Psoas muscle (tissue), 7 donors: ENCODE measurements at regions not wholly inside any gene's neighbourhood (a gene's known extent, or its start where the extent isn't known, plus 50 kb on each side); places are given as distances from the start of the nearest gene placed in this dataset.

Source experiments
- ATAC-seq, 4 donors: fragments of 200-7000 bp; cut with Tn5 transposase; one replicate each; pipeline ENCODE4 v1.9.1; 2020; ENCODE audit warnings: moderate library complexity in 3 of 4, mild to moderate bottlenecking in 2 of 4
- DNase-seq, 2 donors: peaks; one replicate each; pipeline ENCODE4 v3.0.0-alpha.2; 2020
- H3K27ac ChIP-seq: fragments of 200-600 bp; one replicate; pipeline ENCODE4 v1.8.0; 2022
- H3K27me3 ChIP-seq, 3 donors: fragments of 200-600 bp in 1 of 3; one replicate each; pipeline versions ENCODE4 v1.6.1 to v1.8.0; 2013 to 2022; ENCODE audit warnings: low read length in 2 of 3, mild to moderate bottlenecking in 2 of 3, moderate library complexity in 1 of 3; ENCODE audit not compliant: insufficient read depth in 3 of 3
- H3K36me3 ChIP-seq, 2 donors: fragments of 200-600 bp in 1 of 2; one replicate each; pipeline versions ENCODE4 v1.6.1 to v1.8.0; 2013 to 2022; ENCODE audit warnings: low read depth in 1 of 2, mild to moderate bottlenecking in 1 of 2, moderate library complexity in 1 of 2; ENCODE audit not compliant: insufficient read depth in 1 of 2
- H3K4me1 ChIP-seq: fragments of 200-600 bp; one replicate; pipeline ENCODE4 v1.8.0; 2022
- H3K4me3 ChIP-seq: fragments of 200-600 bp; one replicate; pipeline ENCODE4 v1.8.0; 2022; ENCODE audit warnings: mild to moderate bottlenecking
- H3K9me3 ChIP-seq: fragments of 200-600 bp; one replicate; pipeline ENCODE4 v1.8.0; 2022
- CTCF ChIP-seq: fragments of 200-600 bp; IDR thresholded peaks from one replicate; pipeline ENCODE4 v1.8.0; 2022; ENCODE audit warnings: antibody characterized with exemption
- WGBS, 3 donors: extraction: QIAGEN DNeasy Blood & Tissue Kit; methylation state at CpG; one replicate each; pipeline versions ENCODE4 v1.1.6 to v1.1.7; 2013; 5-methylcytosine and 5-hydroxymethylcytosine counted together
- intact Hi-C, 2 donors: fragments of 100-400 bp; cut with DNase I; formaldehyde crosslinking; loops; one replicate each; pipeline versions ENCODE4 v1.11.0 to v1.14.2; 2022
- donor health status: healthy with polysubstance abuse.
- donor health status: DM: no; HTN: no; CAD: no; lungs with moderate emphysema.
- donor health status: Bipolar disorder and iron deficiency.
- donor health status: healthy.
- donor health status: DM: yes; HTN: yes; CAD: no.
- donor health status: DM: no; HTN: no; CAD: no.
- donor health status: DM: yes; HTN: yes; CAD: no.

GRCh38 chr12:94832780-94833681 lies 170.5 kb downstream of the NDUFA12 start:
- no peak overlapping the region for H3K27ac ChIP-seq
- peaks cover 11% of the 10 kb centered on the region for H3K4me1 ChIP-seq
- no peaks in the 10 kb centered on the region for H3K27me3 ChIP-seq
- no peak overlapping the region for H3K4me3 ChIP-seq
- no peak for TF ChIP-seq CTCF
- 43 to 58% (median 46%) methylated on average over 15 of the region's 15 CpGs for WGBS, 3 donors
- H3K36me3 ChIP-seq: no peaks in the 10 kb centered on the region
- peak in 1 of 4 donors; percentile 73 for ATAC-seq
- intact Hi-C loops: no loop called here
- peak in 1 of 2 donors; percentile 66 for DNase-seq
- H3K9me3 ChIP-seq: no peaks in the 10 kb centered on the region

- TF ChIP-seq CTCF: no peak
- H3K36me3 ChIP-seq: no peaks in the 10 kb centered on the region
- H3K27ac ChIP-seq: no peak overlapping the region
- 92 to 96% (median 92%) methylated on average over 3 of the region's 3 CpGs for WGBS, 3 donors
- H3K4me3 ChIP-seq: no peak overlapping the region
- intact Hi-C loops: no loop called here
- DNase-seq: no peak
- no peaks in the 10 kb centered on the region for H3K27me3 ChIP-seq
- no peak for ATAC-seq
- H3K4me1 ChIP-seq: peaks cover 11% of the 10 kb centered on the region
- H3K9me3 ChIP-seq: no peaks in the 10 kb centered on the region
Measured at GRCh38 chr12:94832105-94832504, 171.4 kb downstream of the NDUFA12 start.

GRCh38 chr12:94831081-94831751 lies 172.3 kb downstream of the NDUFA12 start:
- intact Hi-C loops: no loop called here
- H3K4me1 ChIP-seq: peaks cover 11% of the 10 kb centered on the region
- DNase-seq (no peak), ATAC-seq (no peak)
- no peak for TF ChIP-seq CTCF
- H3K27ac ChIP-seq: no peak overlapping the region
- no peaks in the 10 kb centered on the region for H3K36me3 ChIP-seq
- H3K4me3 ChIP-seq: no peak overlapping the region
- 68 to 75% (median 70%) methylated on average over 9 of the region's 9 CpGs for WGBS, 3 donors
- no peaks in the 10 kb centered on the region for H3K9me3 ChIP-seq
- no peaks in the 10 kb centered on the region for H3K27me3 ChIP-seq

- TF ChIP-seq CTCF: no peak
- no peak overlapping the region for H3K4me3 ChIP-seq
- DNase-seq (no peak), ATAC-seq (no peak)
- no peaks in the 10 kb centered on the region for H3K9me3 ChIP-seq
- H3K27me3 ChIP-seq: no peaks in the 10 kb centered on the region
- no peaks in the 10 kb centered on the region for H3K36me3 ChIP-seq
- peaks cover 11% of the 10 kb centered on the region for H3K4me1 ChIP-seq
- intact Hi-C loops: no loop called here
- no peak overlapping the region for H3K27ac ChIP-seq
- WGBS, 3 donors: 93 to 100% (median 98%) methylated on average over 1 of the region's 1 CpG
Measured at GRCh38 chr12:94829552-94829951, 173.9 kb downstream of the NDUFA12 start.
